H1 (cell line): ENCODE measurements at regions not wholly inside any gene's neighbourhood (a gene's known extent, or its start where the extent isn't known, plus 50 kb on each side); places are given as distances from the start of the nearest gene placed in this dataset.

ENCODE experiments used
- CTCF ChIA-PET: fragments of 300-600 bp; sonication (Branson Sonifier 250); formaldehyde crosslinking; loops from one replicate; lab custom pipeline; 2021; ENCODE audit not compliant: partially characterized antibody; lab: Charles Lee
- POLR2A ChIA-PET: fragments of 300-600 bp; sonication (Branson Sonifier 250); formaldehyde crosslinking; loops from one replicate; lab custom pipeline; 2021; ENCODE audit warnings: inconsistent platforms; ENCODE audit not compliant: partially characterized antibody; lab: Charles Lee
- DNase-seq, 2 experiments: peaks; one replicate each; pipeline versions ENCODE4 v3.0.0 to v3.0.0-alpha.2; 2010 to 2022; ENCODE audit warnings: low spot score in 2 of 2, low read depth in 1 of 2, mixed read lengths in 1 of 2
- FAIRE-seq: peaks from 2 replicates; lab custom pipeline; 2011; peaks lifted over from hg19 to GRCh38; lab: Jason Lieb, UNC
- H2AFZ ChIP-seq: 2 replicates; pipeline ENCODE4 v1.8.1; 2012; ENCODE audit warnings: low read length, inconsistent platforms
- H2AK5ac ChIP-seq: 2 replicates; pipeline ENCODE4 v1.6.1; 2013; ENCODE audit warnings: low read depth, low read length
- H2BK120ac ChIP-seq: replicated peaks from 2 replicates; pipeline ENCODE3; 2013; ENCODE audit warnings: low read depth, low read length, inconsistent platforms
- H2BK12ac ChIP-seq: 2 replicates; pipeline ENCODE4 v1.6.1; 2013; ENCODE audit warnings: low read depth, low read length
- H2BK15ac ChIP-seq: 2 replicates; pipeline ENCODE4 v1.6.1; 2013; ENCODE audit warnings: low read length
- H2BK20ac ChIP-seq: 2 replicates; pipeline ENCODE4 v1.6.1; 2013; ENCODE audit warnings: low read length
- H2BK5ac ChIP-seq: 2 replicates; pipeline ENCODE4 v1.6.1; 2013; ENCODE audit warnings: low read depth, low read length
- H3K14ac ChIP-seq: 2 replicates; pipeline ENCODE4 v1.6.1; 2013; ENCODE audit warnings: inconsistent platforms; ENCODE audit not compliant: insufficient read length
- H3K18ac ChIP-seq: 2 replicates; pipeline ENCODE4 v1.6.1; 2013; ENCODE audit warnings: low read length; ENCODE audit errors: extremely low read depth
- H3K23ac ChIP-seq: 2 replicates; pipeline ENCODE4 v1.6.1; 2013; ENCODE audit warnings: inconsistent platforms; ENCODE audit not compliant: insufficient read length
- H3K23me2 ChIP-seq: 2 replicates; pipeline ENCODE4 v1.6.1; 2013; ENCODE audit warnings: low read depth, low read length
- H3K27ac ChIP-seq: 2 replicates; pipeline ENCODE4 v1.6.1; 2011; ENCODE audit warnings: low read depth, low read length, inconsistent platforms
- H3K27me3 ChIP-seq, 4 experiments: replicated peaks in 1 of 4; 1 replicate in 1 of 4; 2 replicates in 3 of 4; pipeline versions ENCODE4 v1.6.1 to v1.8.1; 2011 to 2013; ENCODE audit warnings: low read length in 3 of 4, mild to moderate bottlenecking in 3 of 4, inconsistent platforms in 2 of 4, mixed read lengths in 2 of 4, moderate library complexity in 1 of 4; ENCODE audit not compliant: control insufficient read depth in 3 of 4, insufficient read depth in 3 of 4; ENCODE audit errors: extremely low read depth in 1 of 4
- H3K36me3 ChIP-seq, 4 experiments: 2 replicates each; pipeline versions ENCODE4 v1.6.1 to v1.8.1; 2011 to 2013; ENCODE audit warnings: mild to moderate bottlenecking in 4 of 4, low read length in 3 of 4, moderate library complexity in 2 of 4, control low read depth in 1 of 4, inconsistent platforms in 1 of 4; ENCODE audit not compliant: insufficient read depth in 4 of 4, control insufficient read depth in 2 of 4
- H3K4ac ChIP-seq: replicated peaks from 2 replicates; pipeline ENCODE3; 2013; ENCODE audit warnings: low read length, low read depth, mixed read lengths, inconsistent platforms; ENCODE audit not compliant: insufficient read length
- H3K4me1 ChIP-seq, 4 experiments: replicated peaks in 1 of 4; 1 replicate in 1 of 4; 2 replicates in 3 of 4; pipeline versions ENCODE4 v1.6.1 to v1.8.1; 2011 to 2013; ENCODE audit warnings: low read length in 3 of 4, inconsistent platforms in 2 of 4, mixed read lengths in 1 of 4; ENCODE audit not compliant: insufficient read depth in 4 of 4, control insufficient read depth in 3 of 4
- H3K4me2 ChIP-seq, 2 experiments: 2 replicates each; pipeline versions ENCODE4 v1.6.1 to v1.8.1; 2011 to 2013; ENCODE audit warnings: low read depth in 2 of 2, low read length in 2 of 2, control low read depth in 1 of 2, inconsistent platforms in 1 of 2, mild to moderate bottlenecking in 1 of 2; ENCODE audit not compliant: insufficient read depth in 1 of 2
- H3K4me3 ChIP-seq, 4 experiments: fragments of 200-600, 300-600 bp in 1 of 4; sonication (generic), shearing (Covaris generic), sonication (Bioruptor Twin) in 1 of 4; 2 replicates each; pipeline versions ENCODE4 v1.5.1 to v1.8.1; 2011 to 2016; ENCODE audit warnings: low read length in 4 of 4, low read depth in 3 of 4, control low read depth in 2 of 4, inconsistent platforms in 2 of 4, mild to moderate bottlenecking in 2 of 4, mixed read lengths in 1 of 4, moderate library complexity in 1 of 4; ENCODE audit not compliant: insufficient read depth in 2 of 4; ENCODE audit errors: extremely low read depth in 1 of 4
- H3K56ac ChIP-seq: replicated peaks from 2 replicates; pipeline ENCODE3; 2013; ENCODE audit warnings: low read depth, mild to moderate bottlenecking, mixed read lengths, low read length, inconsistent platforms; ENCODE audit not compliant: insufficient read length
- H3K79me1 ChIP-seq: 2 replicates; pipeline ENCODE4 v1.6.1; 2013; ENCODE audit warnings: low read depth, low read length, control low read depth
- H3K79me2 ChIP-seq, 2 experiments: 2 replicates each; pipeline versions ENCODE4 v1.6.1 to v1.8.1; 2012 to 2013; ENCODE audit warnings: low read length in 2 of 2, mild to moderate bottlenecking in 2 of 2, inconsistent platforms in 1 of 2; ENCODE audit not compliant: insufficient read depth in 2 of 2, control insufficient read depth in 1 of 2
- H3K9ac ChIP-seq, 4 experiments: replicated peaks in 1 of 4; 1 replicate in 1 of 4; 2 replicates in 3 of 4; pipeline versions ENCODE4 v1.6.1 to v1.8.1; 2011 to 2013; ENCODE audit warnings: low read depth in 3 of 4, low read length in 3 of 4, control low read depth in 2 of 4, mild to moderate bottlenecking in 2 of 4, moderate library complexity in 2 of 4, inconsistent platforms in 1 of 4; ENCODE audit errors: extremely low read depth in 1 of 4
- H3K9me3 ChIP-seq, 2 experiments: 2 replicates each; pipeline versions ENCODE4 v1.6.1 to v1.8.1; 2012 to 2013; ENCODE audit warnings: mild to moderate bottlenecking in 2 of 2, moderate library complexity in 2 of 2, control low read depth in 1 of 2, inconsistent platforms in 1 of 2, low read depth in 1 of 2, low read length in 1 of 2, mixed read lengths in 1 of 2; ENCODE audit not compliant: insufficient read depth in 2 of 2
- H4K20me1 ChIP-seq, 2 experiments: replicated peaks in 1 of 2; 2 replicates each; pipeline versions ENCODE3 to v1.8.1; 2011 to 2013; ENCODE audit warnings: inconsistent platforms in 2 of 2, low read length in 2 of 2, mild to moderate bottlenecking in 1 of 2; ENCODE audit not compliant: insufficient read depth in 2 of 2, control insufficient read depth in 1 of 2
- H4K5ac ChIP-seq: 2 replicates; pipeline ENCODE4 v1.6.1; 2013; ENCODE audit warnings: low read length, low read depth, mixed read lengths, inconsistent platforms; ENCODE audit not compliant: insufficient read length
- H4K8ac ChIP-seq: 2 replicates; pipeline ENCODE4 v1.8.0; 2013; ENCODE audit warnings: mild to moderate bottlenecking, moderate library complexity, low read length, inconsistent platforms; ENCODE audit not compliant: insufficient read depth; ENCODE audit errors: extremely low read depth
- H4K91ac ChIP-seq: replicated peaks from 2 replicates; pipeline ENCODE3; 2013; ENCODE audit warnings: low read length, mixed read lengths, inconsistent platforms; ENCODE audit not compliant: insufficient read length
- BACH1 ChIP-seq: IDR thresholded peaks from 2 replicates; pipeline ENCODE4 v1.6.1; 2012; ENCODE audit warnings: low read length, improper control_type of control experiment
- CHD2 ChIP-seq: IDR thresholded peaks from 2 replicates; pipeline ENCODE4 v1.6.1; 2012; ENCODE audit warnings: low read length, improper control_type of control experiment
- FOSL1 ChIP-seq: IDR thresholded peaks from 2 replicates; pipeline ENCODE4 v1.6.1; 2011; ENCODE audit warnings: mild to moderate bottlenecking, low read depth, low read length, moderate library complexity; ENCODE audit not compliant: insufficient read depth
- KDM5A ChIP-seq: fragments of 200-600 bp; IDR thresholded peaks from 2 replicates; pipeline ENCODE4 v1.7.1; 2012; ENCODE audit warnings: mild to moderate bottlenecking, low read length, inconsistent platforms, mixed read lengths
- MAFK ChIP-seq: IDR thresholded peaks from 2 replicates; pipeline ENCODE4 v1.6.1; 2012; ENCODE audit warnings: low read depth, mild to moderate bottlenecking, improper control_type of control experiment, low read length
- PHF8 ChIP-seq: fragments of 200-600 bp; sonication (generic); conservative IDR thresholded peaks from 2 replicates; pipeline ENCODE4 v1.7.1; 2012; ENCODE audit warnings: low read depth, mild to moderate bottlenecking, inconsistent platforms, low read length, moderate library complexity
- SIRT6 ChIP-seq: IDR thresholded peaks from one replicate; pipeline ENCODE4 v1.7.1; 2012; ENCODE audit warnings: low read length, inconsistent platforms
- TBP ChIP-seq: IDR thresholded peaks from 2 replicates; pipeline ENCODE4 v1.6.1; 2011; ENCODE audit warnings: low read depth, low read length, improper control_type of control experiment
- WGBS, 2 experiments: shearing (Covaris generic) in 1 of 2; methylation state at CpG; one replicate each; pipeline versions ENCODE4 v1.1.6 to v1.1.7; 2013 to 2015; ENCODE audit warnings: low lambda C conversion rate in 2 of 2, mixed read lengths in 2 of 2, inconsistent platforms in 1 of 2, low coverage in 1 of 2, missing lambda C conversion rate in 1 of 2; ENCODE audit not compliant: insufficient replicate concordance in 2 of 2, insufficient coverage in 1 of 2, insufficient read length in 1 of 2; ENCODE audit errors: extremely low coverage in 1 of 2, missing lambda C conversion rate in 1 of 2; 5-methylcytosine and 5-hydroxymethylcytosine counted together
- TF ChIP-seq, protein P1 (sequence below): IDR thresholded peaks from 2 replicates; pipeline ENCODE4 v1.6.1; 2011; ENCODE audit warnings: low read length, improper control_type of control experiment
- TF ChIP-seq, protein P2 (sequence below): IDR thresholded peaks from 2 replicates; pipeline ENCODE4 v1.6.1; 2011; ENCODE audit warnings: low read depth, mild to moderate bottlenecking, low read length; ENCODE audit not compliant: insufficient read depth

DNA sequence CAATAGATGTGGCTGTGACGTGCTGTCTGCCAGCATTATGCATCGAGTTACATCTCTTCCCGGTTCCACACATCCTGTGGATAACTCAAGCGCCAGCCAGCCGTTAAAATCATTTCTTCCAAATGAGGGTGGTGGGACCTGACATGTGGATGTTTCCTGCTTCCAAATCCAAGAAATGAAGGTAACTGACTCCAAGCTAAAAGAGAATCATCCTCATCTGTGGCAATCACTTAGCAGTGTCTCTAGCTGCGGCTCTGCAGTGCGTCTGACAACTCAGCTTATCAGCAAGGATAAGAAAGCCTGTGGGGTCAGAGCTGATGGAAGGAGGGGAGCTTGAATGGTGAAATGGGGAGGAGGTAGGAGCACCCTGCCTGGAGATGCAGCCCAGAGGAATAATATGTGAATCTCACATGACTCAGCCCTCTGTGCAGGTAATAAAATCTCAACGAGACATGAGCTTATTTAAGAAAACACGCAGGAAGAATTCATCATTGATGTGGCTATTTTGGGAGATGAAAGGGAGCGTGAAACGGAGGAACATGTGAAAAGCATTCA is 382.2 kb upstream of the TRIB2 start:
- WGBS, 2 experiments: 93% methylated on average over 11 of the region's 11 CpGs; no CpG with 5 or more reads in 1 of the 2 experiments
- ChIA-PET CTCF (interaction anchor here (1.0 kb wide), 1 partner anchor 7 kb away, joined by 3 read pairs; no protein-coding TSS in a partner anchor), POLR2A (no interaction called here)
- Histone ChIP-seq H3K9me3 (no peaks in the 10 kb centered on the region), H2AFZ (no peak overlapping the region), H3K79me2 (no peaks in the 10 kb centered on the region), H3K4me2 (no peak overlapping the region), H3K9ac (no peak overlapping the region), H3K23me2 (no peaks in the 10 kb centered on the region), H2BK12ac (no peak overlapping the region), H3K23ac (no peak overlapping the region), H3K56ac (no peak overlapping the region), H2BK20ac (no peak overlapping the region), H4K20me1 (no peaks in the 10 kb centered on the region), H3K27me3 (no peaks in the 10 kb centered on the region), H3K4me1 (no peaks in the 10 kb centered on the region), H3K36me3 (no peaks in the 10 kb centered on the region; a peak in 1 of 8 replicates), H3K79me1 (no peaks in the 10 kb centered on the region), H4K5ac (no peak overlapping the region), H3K27ac (no peak overlapping the region), H3K18ac (no peak overlapping the region), H3K4me3 (no peak overlapping the region), H2BK15ac (no peak overlapping the region), H3K4ac (no peak overlapping the region), H2BK120ac (no peak overlapping the region), H3K14ac (no peak overlapping the region), H4K91ac (no peak overlapping the region), H2AK5ac (no peak overlapping the region), H2BK5ac (no peak overlapping the region), H4K8ac (no peak overlapping the region)
- TF ChIP-seq KDM5A (no peak), SIRT6 (no peak), PHF8 (no peak), CHD2 (no peak), BACH1 (no peak), TBP (no peak), FOSL1 (no peak), MAFK (no peak)
- TF ChIP-seq, protein P1, sequence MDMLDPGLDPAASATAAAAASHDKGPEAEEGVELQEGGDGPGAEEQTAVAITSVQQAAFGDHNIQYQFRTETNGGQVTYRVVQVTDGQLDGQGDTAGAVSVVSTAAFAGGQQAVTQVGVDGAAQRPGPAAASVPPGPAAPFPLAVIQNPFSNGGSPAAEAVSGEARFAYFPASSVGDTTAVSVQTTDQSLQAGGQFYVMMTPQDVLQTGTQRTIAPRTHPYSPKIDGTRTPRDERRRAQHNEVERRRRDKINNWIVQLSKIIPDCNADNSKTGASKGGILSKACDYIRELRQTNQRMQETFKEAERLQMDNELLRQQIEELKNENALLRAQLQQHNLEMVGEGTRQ: no peak
- TF ChIP-seq, protein P2, sequence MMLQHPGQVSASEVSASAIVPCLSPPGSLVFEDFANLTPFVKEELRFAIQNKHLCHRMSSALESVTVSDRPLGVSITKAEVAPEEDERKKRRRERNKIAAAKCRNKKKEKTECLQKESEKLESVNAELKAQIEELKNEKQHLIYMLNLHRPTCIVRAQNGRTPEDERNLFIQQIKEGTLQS: no peak
- FAIRE-seq: no peak
- no peak for DNase-seq
